GM12892 (cell line): ENCODE measurements at regions not wholly inside any gene's neighbourhood (a gene's known extent, or its start where the extent isn't known, plus 50 kb on each side); places are given as distances from the start of the nearest gene placed in this dataset.
"Not testable (repeated sequence)": the region's sequence is repeated elsewhere in the genome, so short reads cannot be mapped to it uniquely, and the experiment has no call there.

Experiments used
- DNase-seq: peaks from one replicate; pipeline ENCODE4 v3.0.0; 2011; ENCODE audit not compliant: insufficient read length
- FAIRE-seq: peaks from 2 replicates; lab custom pipeline; 2011; peaks lifted over from hg19 to GRCh38; lab: Jason Lieb, UNC
- POLR2A ChIP-seq: IDR thresholded peaks from 2 replicates; pipeline ENCODE4 v1.6.1; 2011; ENCODE audit warnings: low read depth, low read length, control low read depth
- POLR2AphosphoS5 ChIP-seq: IDR thresholded peaks from 2 replicates; pipeline ENCODE4 v1.6.1; 2011; ENCODE audit warnings: low read depth, low read length, control low read depth
- TAF1 ChIP-seq: IDR thresholded peaks from 2 replicates; pipeline ENCODE4 v1.6.1; 2011; ENCODE audit warnings: low read depth, mild to moderate bottlenecking, control low read depth, low read length, borderline replicate concordance

GRCh38 chr10:120052964-120053702, 160.6 kb downstream of the SEC23IP start:
- no peak for DNase-seq
- no peak for FAIRE-seq

GRCh38 chr10:120059790-120060189, 167.3 kb downstream of the SEC23IP start:
- DNase-seq: not testable (repeated sequence)

More at GRCh38 chr10:120052964-120053702, 160.6 kb downstream of the SEC23IP start:
- TF ChIP-seq POLR2A: no peak
- no peak for TF ChIP-seq TAF1
- no peak for TF ChIP-seq POLR2AphosphoS5

GRCh38 chr10:120067427-120067826, 174.9 kb downstream of the SEC23IP start:
- FAIRE-seq: no peak
- TF ChIP-seq TAF1 (no peak), POLR2A (no peak), POLR2AphosphoS5 (no peak)
- no peak for DNase-seq

More at GRCh38 chr10:120059790-120060189, 167.3 kb downstream of the SEC23IP start:
- FAIRE-seq: not testable (repeated sequence)

GRCh38 chr10:120069700-120070099, 177.2 kb downstream of the SEC23IP start:
- DNase-seq: no peak
- no peak for FAIRE-seq
- TF ChIP-seq POLR2A: no peak
- TF ChIP-seq TAF1: no peak
- TF ChIP-seq POLR2AphosphoS5: no peak

DNA sequence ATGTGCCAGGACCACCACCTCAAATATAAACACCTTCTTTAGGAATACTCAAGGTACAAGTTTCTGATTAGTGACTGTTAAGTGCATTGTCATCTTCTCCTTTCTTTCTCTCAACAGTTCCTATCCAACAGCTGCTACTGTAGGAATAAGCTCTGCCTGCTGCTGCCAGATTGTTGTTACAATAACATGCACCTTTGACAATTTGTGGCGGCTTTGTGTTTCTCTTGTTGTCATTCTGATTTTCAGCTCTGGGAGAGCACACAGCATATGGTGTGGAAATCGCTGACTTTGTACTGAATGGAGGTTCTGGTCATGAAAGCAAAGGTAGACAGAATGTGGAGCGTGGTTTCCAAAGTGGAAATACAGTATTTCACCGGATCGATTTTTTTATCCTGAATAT, 182.8 kb downstream of the SEC23IP start:
- TF ChIP-seq POLR2A: no peak
- TF ChIP-seq TAF1: no peak
- no peak for TF ChIP-seq POLR2AphosphoS5
- no peak for FAIRE-seq
- DNase-seq: no peak

- no peak for TF ChIP-seq TAF1
- no peak for TF ChIP-seq POLR2A
- TF ChIP-seq POLR2AphosphoS5: no peak
- FAIRE-seq: no peak
- no peak for DNase-seq
Observed at GRCh38 chr10:120076996-120077706, 184.6 kb downstream of the SEC23IP start.

DNA sequence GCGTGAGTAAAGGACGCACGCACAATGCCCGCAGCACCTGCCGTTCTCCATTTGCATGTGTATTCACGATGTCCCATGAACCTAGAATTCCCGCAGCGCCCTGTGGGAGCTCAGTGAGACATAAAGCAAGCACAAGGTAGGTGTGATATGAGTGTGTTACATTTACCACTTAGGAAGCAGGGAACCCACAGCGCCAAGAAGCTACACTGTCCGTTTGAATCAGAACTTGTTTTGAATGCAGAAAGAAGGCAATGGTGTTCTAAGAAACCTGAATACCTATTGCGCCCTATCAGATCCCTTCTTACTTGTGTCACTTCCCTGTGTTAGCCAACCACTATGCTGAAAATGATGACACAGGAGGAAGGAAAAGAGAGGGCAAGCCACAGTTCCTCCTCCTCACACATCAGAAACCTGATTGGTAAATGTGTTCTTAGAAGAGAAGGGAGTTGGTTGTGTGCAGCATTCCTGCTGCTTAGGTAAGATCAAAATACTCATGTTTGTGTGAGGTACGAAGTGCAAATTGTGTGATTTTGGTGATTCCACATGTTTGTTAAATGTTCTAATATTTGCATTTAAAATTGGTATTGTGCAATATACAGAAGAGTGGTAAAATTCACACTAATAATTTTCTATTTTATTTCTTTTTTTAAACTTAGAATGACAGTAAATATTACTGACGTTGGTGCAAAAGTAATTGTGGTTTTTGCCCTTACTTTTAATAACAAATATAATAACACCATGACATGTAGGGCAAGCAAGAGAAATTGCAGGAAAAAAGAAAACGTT, 185.4 kb downstream of the SEC23IP start:
- FAIRE-seq: no peak
- TF ChIP-seq TAF1 (no peak), POLR2AphosphoS5 (no peak), POLR2A (no peak)
- no peak for DNase-seq

GRCh38 chr10:120085096-120085796, 192.7 kb downstream of the SEC23IP start:
- no peak for FAIRE-seq
- TF ChIP-seq POLR2AphosphoS5 (no peak), TAF1 (no peak), POLR2A (no peak)
- DNase-seq: no peak

DNA sequence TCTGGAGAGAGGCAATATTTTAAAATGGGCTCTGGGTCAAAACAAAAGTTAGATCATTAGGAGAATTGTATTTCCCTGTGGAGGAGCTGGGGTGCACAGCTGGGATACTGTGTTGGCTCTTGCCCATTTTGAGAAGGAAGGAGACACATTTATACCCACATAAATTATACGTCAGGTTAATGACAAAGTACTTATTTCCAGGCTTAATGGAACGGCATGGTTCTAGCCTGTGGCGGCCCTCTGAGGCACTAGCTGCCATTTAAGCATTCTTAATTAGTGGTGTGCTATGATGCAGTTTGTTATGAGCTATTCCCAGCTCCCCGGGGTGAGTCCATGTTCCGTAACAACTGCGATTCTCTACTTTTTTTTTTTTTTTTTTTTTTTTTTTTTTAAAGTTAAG, 193.5 kb downstream of the SEC23IP start:
- DNase-seq (no peak), FAIRE-seq (no peak)
- no peak for TF ChIP-seq POLR2AphosphoS5
- no peak for TF ChIP-seq TAF1

- DNase-seq (no peak), FAIRE-seq (no peak)
- no peak for TF ChIP-seq TAF1
- TF ChIP-seq POLR2A: no peak
Observed at GRCh38 chr10:120087109-120087508, 194.6 kb downstream of the SEC23IP start.

- no peak for FAIRE-seq
- no peak for DNase-seq
- TF ChIP-seq POLR2AphosphoS5 (no peak), TAF1 (no peak), POLR2A (no peak)
Observed at GRCh38 chr10:120095875-120096274, 203.3 kb downstream of the SEC23IP start.
